HG03432 (cell line): ENCODE measurements at regions not wholly inside any gene's neighbourhood (a gene's known extent, or its start where the extent isn't known, plus 50 kb on each side); places are given as distances from the start of the nearest gene placed in this dataset.

Experiments
- ATAC-seq: cut with Tn5 transposase; IDR thresholded peaks from one replicate; pipeline ENCODE4 v1.9.1; 2021; ENCODE audit warnings: mild to moderate bottlenecking, moderate library complexity; ENCODE audit not compliant: unreplicated experiment

DNA sequence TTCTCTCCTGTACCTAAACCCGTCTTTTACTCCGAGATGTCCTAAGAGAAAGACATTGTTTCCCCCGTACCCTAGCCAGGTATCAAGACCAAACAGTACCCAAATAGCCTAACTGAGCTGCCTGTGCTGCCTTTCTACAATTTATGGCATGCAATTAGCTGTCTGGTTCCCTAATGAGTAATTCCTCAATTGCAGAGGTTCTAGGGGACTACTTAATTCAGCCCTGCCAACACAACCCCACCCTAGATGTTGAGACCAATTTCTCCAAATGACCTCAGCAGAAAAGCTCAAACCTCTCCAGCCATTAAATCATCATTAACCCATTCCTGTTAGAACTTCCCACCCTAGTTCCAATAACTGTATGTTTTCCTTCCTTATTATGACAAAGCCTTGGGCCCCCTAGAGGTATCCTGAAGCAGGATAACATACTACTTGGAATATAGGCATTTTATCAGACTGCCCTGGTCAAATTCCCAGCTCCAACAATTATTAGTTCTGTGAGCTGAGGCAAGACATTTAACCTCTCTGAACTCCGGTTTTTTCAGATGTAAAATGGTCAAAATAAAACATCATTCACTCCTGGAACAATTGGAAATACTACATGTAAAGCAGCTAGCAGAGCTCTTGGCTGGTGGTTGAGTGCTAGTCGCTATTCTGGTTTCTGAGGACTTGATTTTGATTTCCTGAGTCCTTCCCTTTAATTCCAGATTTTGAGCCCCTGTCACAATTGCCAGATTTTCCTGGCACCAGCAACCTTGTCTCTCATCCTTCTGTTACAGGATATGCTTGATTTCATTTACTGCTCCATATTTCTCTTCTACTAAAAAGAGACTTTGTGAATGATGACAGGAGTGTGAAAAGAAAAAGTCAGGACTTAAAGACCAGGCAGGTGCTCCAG is 244.6 kb upstream of the TENM3 start:
- no peak for ATAC-seq

DNA sequence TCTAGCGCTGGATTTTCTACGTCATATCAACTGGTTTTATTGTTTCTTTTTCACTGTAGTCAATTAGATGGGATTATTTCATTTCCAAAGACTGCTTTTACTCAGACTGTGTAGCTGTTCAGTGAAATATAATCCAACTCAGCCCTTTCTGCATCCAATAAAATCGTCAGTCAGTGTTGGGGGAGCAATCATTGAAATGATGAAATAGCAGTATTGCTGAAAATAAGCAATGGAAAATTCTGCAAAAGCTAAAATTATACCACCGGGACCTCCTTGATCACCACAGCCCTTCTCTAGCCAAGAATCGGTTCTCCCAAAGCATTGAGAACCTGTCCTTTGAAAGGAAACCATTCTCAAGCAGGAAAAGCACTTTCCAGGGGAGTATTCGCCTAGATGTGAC is 243.1 kb upstream of the TENM3 start:
- no peak for ATAC-seq

DNA sequence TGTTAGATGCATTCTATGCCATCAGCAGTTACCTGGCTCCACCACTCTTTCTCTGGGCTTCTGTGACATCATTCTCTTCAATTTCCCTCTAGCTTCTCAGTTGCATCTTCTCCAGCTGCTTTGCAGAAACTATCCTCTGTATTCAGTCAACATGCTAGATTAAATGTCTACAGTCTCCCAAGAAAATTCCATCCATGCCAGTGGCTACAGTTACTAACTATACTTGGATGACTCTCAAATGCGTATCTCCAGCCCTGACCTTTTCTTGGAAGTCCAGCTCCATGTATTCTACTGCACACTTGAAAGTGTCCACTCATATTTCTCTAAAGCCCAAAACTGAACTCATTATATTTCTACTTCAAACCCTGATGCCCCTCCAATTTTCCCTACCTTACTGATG is 232.3 kb upstream of the TENM3 start:
- ATAC-seq: no peak

- no peak for ATAC-seq
Observed at GRCh38 chr4:182014164-182014563, 229.0 kb upstream of the TENM3 start.

DNA sequence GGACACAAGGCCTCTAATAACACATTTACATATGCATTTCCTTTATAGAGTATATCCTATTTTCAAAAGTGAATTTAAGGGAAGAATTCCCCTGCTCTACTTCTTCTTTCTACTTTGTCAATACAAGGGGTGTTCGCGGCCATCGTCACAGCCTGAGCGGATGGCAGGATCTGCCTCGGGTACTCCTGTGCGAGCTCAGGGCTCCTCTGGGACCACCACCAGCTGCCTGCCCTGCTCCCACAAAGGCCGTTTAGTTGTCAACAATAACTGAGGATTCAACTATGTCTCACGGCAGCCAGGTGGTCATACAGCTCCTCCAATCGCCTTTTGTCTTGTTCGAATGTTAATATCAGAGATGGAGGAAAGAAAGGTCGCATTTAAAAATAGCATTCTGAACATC is 228.2 kb upstream of the TENM3 start:
- ATAC-seq: no peak

GRCh38 chr4:182015893-182016292 is 227.3 kb upstream of the TENM3 start:
- no peak for ATAC-seq

DNA sequence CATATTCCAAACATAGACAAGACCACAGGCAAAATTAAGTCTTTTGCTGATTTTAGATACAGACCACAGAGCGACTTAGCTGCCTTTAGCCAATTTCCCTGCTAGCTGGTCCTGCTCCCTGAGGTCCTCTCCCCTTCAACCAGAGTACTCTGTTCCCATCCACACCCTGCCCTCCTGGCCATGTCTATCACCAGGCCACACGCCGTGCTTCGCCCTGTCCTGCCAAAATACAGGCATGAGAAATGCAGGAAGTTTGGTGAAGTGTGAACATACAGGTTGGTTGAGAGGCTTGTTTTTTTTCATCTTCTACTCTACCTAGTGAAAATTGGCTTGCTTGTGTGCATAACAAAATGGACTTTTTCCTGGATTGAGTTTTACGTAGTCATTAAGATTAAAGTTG is 226.2 kb upstream of the TENM3 start:
- ATAC-seq: no peak

GRCh38 chr4:182018691-182019090 is 224.5 kb upstream of the TENM3 start:
- ATAC-seq: peak; percentile 50

- peak; percentile 91 for ATAC-seq
Observed at GRCh38 chr4:182019148-182019652, 224.0 kb upstream of the TENM3 start.

- no peak for ATAC-seq
Observed at GRCh38 chr4:182022909-182023308, 220.3 kb upstream of the TENM3 start.

- ATAC-seq: no peak
Observed at GRCh38 chr4:182023469-182023868, 219.7 kb upstream of the TENM3 start.

GRCh38 chr4:182042945-182043344 is 200.3 kb upstream of the TENM3 start:
- ATAC-seq: no peak

DNA sequence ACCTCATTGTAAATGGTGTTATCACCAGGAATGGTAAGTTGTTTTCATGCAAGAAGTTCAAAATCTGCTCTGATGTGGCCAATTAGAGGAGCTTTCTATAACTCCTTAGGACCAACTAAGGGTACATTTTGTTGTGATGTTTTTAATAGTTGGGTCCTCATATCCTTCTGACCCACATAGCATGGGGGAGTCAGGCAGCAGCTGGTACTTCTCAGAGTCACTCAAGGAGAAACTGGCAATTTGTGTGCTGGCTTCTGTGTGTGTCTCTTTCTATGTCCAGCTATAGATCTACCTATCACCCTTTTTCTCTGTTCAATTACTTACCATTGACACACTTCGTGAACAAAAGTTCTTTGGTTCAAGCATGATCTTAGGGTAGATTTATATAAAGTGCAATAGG is 194.3 kb upstream of the TENM3 start:
- ATAC-seq: no peak

GRCh38 chr4:182056866-182057265 is 186.3 kb upstream of the TENM3 start:
- no peak for ATAC-seq

GRCh38 chr4:182062458-182062857 is 180.7 kb upstream of the TENM3 start:
- ATAC-seq: no peak

DNA sequence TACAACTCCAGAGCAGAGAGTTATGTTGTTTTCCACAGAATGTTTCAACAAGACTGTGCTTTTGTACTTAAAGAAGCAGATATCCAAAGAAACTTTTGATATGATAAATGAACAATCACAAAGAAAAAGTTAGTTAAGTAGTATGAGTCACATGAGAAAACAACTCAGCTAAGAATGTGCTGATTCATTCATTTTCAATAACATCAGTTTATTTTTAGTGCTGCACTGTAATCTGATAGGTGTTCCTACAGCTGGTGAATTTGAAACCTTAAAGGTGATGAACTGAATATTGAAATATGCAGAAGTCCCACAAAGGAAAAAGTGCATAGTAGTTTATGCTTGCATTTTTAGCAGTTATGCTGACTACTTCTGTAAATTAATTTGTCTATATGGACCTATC is 180.3 kb upstream of the TENM3 start:
- ATAC-seq: peak; percentile 58

DNA sequence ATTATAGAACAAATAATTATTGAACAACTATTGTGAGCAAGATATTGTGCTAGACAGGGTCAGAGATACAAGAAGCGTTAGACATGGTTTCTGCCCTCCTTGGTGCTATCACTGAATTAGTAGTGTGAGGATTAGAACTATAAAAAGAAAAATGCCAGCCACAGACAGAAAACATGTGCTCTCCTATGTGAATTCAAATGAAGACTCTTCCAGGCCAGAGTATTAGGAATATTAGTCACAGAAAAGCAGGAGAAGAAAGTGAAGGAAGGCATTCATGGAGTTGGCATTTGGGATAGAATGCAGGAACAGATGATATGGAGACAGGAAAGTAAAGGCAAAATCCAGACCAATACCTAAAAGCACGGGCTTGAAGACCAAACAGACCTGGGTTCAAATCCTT is 179.6 kb upstream of the TENM3 start:
- ATAC-seq: no peak

DNA sequence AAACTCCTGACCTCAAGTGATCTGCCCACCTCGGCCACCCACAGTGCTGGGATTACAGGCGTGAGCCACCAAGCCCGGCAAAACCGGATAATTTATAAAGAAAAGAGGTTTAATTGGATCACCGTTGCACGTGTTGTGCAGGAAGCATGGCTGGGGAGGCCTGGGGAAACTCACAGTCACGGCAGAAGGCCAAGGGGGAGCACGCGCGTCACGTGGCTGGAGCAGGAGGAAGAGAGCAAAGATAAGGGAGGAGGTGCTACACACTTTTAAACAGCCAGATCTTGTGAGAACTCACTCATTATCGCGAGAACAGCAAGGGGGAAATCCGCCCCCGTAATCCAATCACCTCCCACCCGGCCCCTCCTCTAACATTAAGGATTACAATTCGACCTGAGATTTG is 177.9 kb upstream of the TENM3 start:
- no peak for ATAC-seq

- ATAC-seq: no peak
Observed at GRCh38 chr4:182066037-182066436, 177.2 kb upstream of the TENM3 start.

DNA sequence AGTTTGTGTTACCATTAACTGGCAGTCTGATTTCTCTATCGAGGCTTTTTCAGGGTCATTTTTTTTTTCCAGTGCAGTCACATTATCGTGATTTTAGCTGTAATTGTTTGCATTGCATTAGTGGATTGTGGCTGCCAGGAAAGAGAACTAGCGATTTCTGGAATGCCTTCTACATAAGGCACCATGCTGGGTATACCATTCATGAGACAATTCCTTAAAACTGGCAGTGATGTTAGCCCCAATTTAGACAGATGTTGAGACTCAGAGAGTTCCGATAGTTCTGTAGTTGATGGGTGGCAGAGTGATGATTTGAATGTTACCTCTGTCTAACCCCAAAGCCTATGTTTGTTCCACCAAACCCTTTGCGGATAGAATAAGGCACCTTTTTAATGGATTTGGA is 175.4 kb upstream of the TENM3 start:
- ATAC-seq: no peak

GRCh38 chr4:182068920-182069319 is 174.3 kb upstream of the TENM3 start:
- ATAC-seq: peak; percentile 54

GRCh38 chr4:182073278-182073677 is 169.9 kb upstream of the TENM3 start:
- no peak for ATAC-seq

DNA sequence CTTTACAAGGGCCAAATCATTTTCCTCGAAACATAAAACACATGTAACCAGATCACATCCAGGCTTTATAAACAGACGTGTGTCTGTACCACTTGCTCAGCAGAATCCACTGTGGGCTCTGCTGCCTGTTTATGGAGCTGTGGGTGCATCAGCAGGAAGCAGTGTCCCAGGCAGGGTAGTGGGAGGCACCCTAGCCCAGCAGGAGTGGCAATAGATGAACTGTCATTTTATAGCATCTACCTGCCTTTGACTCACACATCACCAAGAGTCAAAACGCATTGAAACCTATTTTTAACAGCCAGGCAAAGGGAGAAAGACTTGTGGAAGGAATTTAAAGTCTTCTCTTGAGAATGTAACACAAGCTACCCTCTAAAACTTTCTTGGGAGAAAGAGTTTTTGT is 169.1 kb upstream of the TENM3 start:
- no peak for ATAC-seq
